Muscle layer of colon (tissue), 2 donors: ENCODE measurements at regions not wholly inside any gene's neighbourhood (a gene's known extent, or its start where the extent isn't known, plus 50 kb on each side); places are given as distances from the start of the nearest gene placed in this dataset.
"Not testable (repeated sequence)": the region's sequence is repeated elsewhere in the genome, so short reads cannot be mapped to it uniquely, and the experiment has no call there.

ENCODE experiments used
- H3K27ac ChIP-seq: one replicate; pipeline ENCODE4 v1.7.0; 2013; ENCODE audit warnings: low read depth, mild to moderate bottlenecking, low read length, moderate library complexity
- H3K27me3 ChIP-seq, 2 donors: one replicate each; pipeline ENCODE4 v1.7.0; 2013; ENCODE audit warnings: low read length in 2 of 2, mild to moderate bottlenecking in 2 of 2; ENCODE audit not compliant: insufficient read depth in 2 of 2, control insufficient read depth in 1 of 2
- H3K36me3 ChIP-seq: one replicate; pipeline ENCODE4 v1.7.0; 2013; ENCODE audit warnings: mild to moderate bottlenecking, low read length; ENCODE audit not compliant: insufficient read depth
- H3K4me1 ChIP-seq: one replicate; pipeline ENCODE4 v1.7.0; 2013; ENCODE audit warnings: mild to moderate bottlenecking, low read length; ENCODE audit not compliant: insufficient read depth
- H3K4me3 ChIP-seq, 2 donors: one replicate each; pipeline ENCODE4 v1.7.0; 2013; ENCODE audit warnings: low read length in 2 of 2, low read depth in 1 of 2, mild to moderate bottlenecking in 1 of 2, moderate library complexity in 1 of 2
- H3K9ac ChIP-seq: one replicate; pipeline ENCODE4 v1.7.0; 2013; ENCODE audit warnings: low read length
- H3K9me3 ChIP-seq: one replicate; pipeline ENCODE4 v1.7.0; 2013; ENCODE audit warnings: mild to moderate bottlenecking, low read length
- donor health status: abdominal sarcoma.
- donor health status: Adenocarcinoma of cecum.

- Histone ChIP-seq H3K9me3 (no peaks in the 10 kb centered on the region), H3K36me3 (no peaks in the 10 kb centered on the region), H3K9ac (no peak overlapping the region), H3K27ac (no peak overlapping the region), H3K4me1 (no peaks in the 10 kb centered on the region), H3K4me3 (no peak overlapping the region), H3K27me3 (no peaks in the 10 kb centered on the region)
Observed at GRCh38 chr12:84480803-84481202, 431.8 kb downstream of the SLC6A15 start.

DNA sequence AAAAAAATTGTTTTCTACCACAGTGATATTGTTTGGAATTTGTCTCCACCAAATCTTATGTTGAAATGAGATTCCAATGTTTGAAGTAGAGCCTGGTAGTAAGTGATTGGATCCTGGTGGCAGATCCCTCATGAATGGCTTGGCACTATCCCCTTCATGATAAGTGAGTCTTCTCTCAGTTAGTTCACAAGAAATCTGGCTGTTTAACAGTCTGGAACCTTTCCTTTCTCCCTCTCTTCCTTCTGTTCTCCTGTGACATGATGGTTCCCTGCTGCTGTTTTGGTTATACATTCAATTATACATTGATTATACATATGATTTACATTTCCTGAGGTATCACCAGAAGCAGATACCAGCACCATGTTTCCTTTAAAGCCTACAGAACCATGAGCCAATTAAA lies 442.2 kb downstream of the SLC6A15 start:
- Histone ChIP-seq H3K36me3 (no peaks in the 10 kb centered on the region), H3K27me3 (no peaks in the 10 kb centered on the region), H3K9me3 (no peaks in the 10 kb centered on the region), H3K9ac (no peak overlapping the region), H3K4me3 (no peak overlapping the region), H3K27ac (no peak overlapping the region), H3K4me1 (no peaks in the 10 kb centered on the region)

DNA sequence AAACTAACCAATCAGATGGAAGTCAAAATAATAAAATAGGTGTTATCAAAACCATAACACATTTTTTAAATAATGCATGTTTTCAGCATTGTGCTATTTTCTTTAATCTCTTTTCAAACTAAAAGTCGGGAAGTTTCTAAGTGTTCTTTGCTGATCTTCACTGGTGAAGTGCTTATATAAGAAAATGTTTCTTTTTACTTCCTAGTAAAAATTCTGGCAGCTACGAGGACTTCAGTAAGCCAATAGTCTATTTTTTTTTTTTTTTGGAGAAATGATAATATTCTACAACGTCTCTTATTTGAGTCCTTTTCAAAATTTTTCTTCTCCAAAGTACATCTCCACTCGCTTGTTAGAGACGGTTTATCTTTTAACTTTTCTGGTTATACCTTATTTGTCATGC lies 448.0 kb downstream of the SLC6A15 start:
- no peak overlapping the region for H3K9ac ChIP-seq
- no peak overlapping the region for H3K4me3 ChIP-seq
- H3K36me3 ChIP-seq = no peaks in the 10 kb centered on the region
- peaks cover 7% of the 10 kb centered on the region for H3K4me1 ChIP-seq
- H3K27me3 ChIP-seq = no peaks in the 10 kb centered on the region
- no peaks in the 10 kb centered on the region for H3K9me3 ChIP-seq
- H3K27ac ChIP-seq = no peak overlapping the region

GRCh38 chr12:84463741-84464495 lies 448.7 kb downstream of the SLC6A15 start:
- H3K4me1 ChIP-seq = peaks cover 7% of the 10 kb centered on the region
- H3K4me3 ChIP-seq = no peak overlapping the region
- no peaks in the 10 kb centered on the region for H3K9me3 ChIP-seq
- H3K9ac ChIP-seq = no peak overlapping the region
- H3K36me3 ChIP-seq = no peaks in the 10 kb centered on the region
- H3K27ac ChIP-seq = no peak overlapping the region
- H3K27me3 ChIP-seq = no peaks in the 10 kb centered on the region

- Histone ChIP-seq H3K36me3 (no peaks in the 10 kb centered on the region), H3K9ac (no peak overlapping the region), H3K4me1 (no peaks in the 10 kb centered on the region), H3K4me3 (no peak overlapping the region), H3K27me3 (no peaks in the 10 kb centered on the region), H3K27ac (no peak overlapping the region), H3K9me3 (no peaks in the 10 kb centered on the region)
Observed at GRCh38 chr12:84455598-84455997, 457.0 kb downstream of the SLC6A15 start.

DNA sequence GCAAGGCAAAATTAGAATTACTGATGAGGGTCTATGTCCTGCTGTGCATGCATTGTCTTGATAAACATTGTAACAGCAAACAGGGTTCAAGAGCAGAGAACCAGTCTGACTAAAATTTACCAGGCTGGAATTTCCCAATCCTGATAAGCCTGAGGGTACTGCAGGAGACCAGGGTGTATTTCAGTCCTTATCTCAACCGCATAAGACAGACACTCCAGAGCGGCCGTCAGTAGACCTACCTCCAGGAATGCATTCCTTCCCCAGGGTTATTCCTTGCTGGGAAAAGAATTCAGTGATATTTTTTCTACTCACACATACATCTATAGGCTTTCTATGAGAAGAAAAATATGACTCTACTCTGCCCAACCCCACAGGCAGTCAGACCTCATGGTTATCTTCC lies 466.1 kb downstream of the SLC6A15 start:
- not testable (repeated sequence) for H3K9ac ChIP-seq, H3K27me3 ChIP-seq, H3K36me3 ChIP-seq, H3K4me1 ChIP-seq, H3K27ac ChIP-seq, H3K4me3 ChIP-seq, H3K9me3 ChIP-seq

DNA sequence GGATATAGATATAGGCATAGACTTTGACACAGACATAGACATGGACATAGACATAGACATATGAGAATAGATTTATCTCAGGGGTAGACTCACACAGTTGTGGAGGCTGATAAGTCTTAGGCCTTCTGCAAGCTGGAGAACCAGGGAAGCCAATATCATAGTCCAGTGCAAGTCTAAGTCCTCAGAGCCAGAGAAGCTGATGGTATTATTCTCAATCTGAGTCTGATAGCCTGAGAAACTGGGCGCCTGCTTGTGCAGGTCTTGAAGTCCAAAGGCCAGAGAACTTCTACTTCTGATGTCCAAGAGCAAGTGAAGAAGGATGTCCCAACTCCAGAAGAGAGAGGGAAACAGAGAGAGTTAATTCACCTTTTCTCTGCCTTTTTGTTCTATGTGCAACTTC lies 476.5 kb downstream of the SLC6A15 start:
- H3K4me3 ChIP-seq = no peak overlapping the region
- H3K9ac ChIP-seq = no peak overlapping the region
- H3K36me3 ChIP-seq = no peaks in the 10 kb centered on the region
- no peaks in the 10 kb centered on the region for H3K4me1 ChIP-seq
- no peak overlapping the region for H3K27ac ChIP-seq
- H3K9me3 ChIP-seq = no peaks in the 10 kb centered on the region
- H3K27me3 ChIP-seq = no peaks in the 10 kb centered on the region

- H3K36me3 ChIP-seq = no peaks in the 10 kb centered on the region
- H3K4me1 ChIP-seq = no peaks in the 10 kb centered on the region
- no peaks in the 10 kb centered on the region for H3K27me3 ChIP-seq
- no peak overlapping the region for H3K9ac ChIP-seq
- no peak overlapping the region for H3K27ac ChIP-seq
- no peak overlapping the region for H3K4me3 ChIP-seq
- H3K9me3 ChIP-seq = no peaks in the 10 kb centered on the region
Observed at GRCh38 chr12:84435682-84436081, 476.9 kb downstream of the SLC6A15 start.

- no peaks in the 10 kb centered on the region for H3K36me3 ChIP-seq
- no peaks in the 10 kb centered on the region for H3K4me1 ChIP-seq
- H3K4me3 ChIP-seq = no peak overlapping the region
- no peak overlapping the region for H3K9ac ChIP-seq
- H3K27me3 ChIP-seq = no peaks in the 10 kb centered on the region
- no peaks in the 10 kb centered on the region for H3K9me3 ChIP-seq
- no peak overlapping the region for H3K27ac ChIP-seq
Observed at GRCh38 chr12:84422340-84422739, 490.3 kb downstream of the SLC6A15 start.

DNA sequence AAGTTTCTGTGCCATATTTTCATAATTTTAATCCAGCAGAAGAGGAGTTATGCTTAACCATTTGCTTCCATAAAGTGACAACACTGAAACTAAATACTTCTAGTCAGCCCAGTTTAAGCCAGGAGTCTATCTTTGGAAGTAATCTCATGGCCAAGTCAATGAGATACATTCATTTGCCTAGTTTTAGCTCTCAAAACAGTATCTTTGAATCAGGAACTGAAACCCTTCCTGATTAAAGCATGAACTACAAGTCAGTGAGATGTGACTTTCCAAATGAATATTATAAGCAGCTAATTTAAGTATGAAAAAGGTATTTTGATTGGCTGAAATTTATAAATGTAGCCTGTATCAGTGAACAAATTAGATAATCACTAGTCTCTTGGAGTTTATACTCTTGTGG lies 491.5 kb downstream of the SLC6A15 start:
- H3K36me3 ChIP-seq = no peaks in the 10 kb centered on the region
- no peak overlapping the region for H3K27ac ChIP-seq
- no peak overlapping the region for H3K4me3 ChIP-seq
- H3K4me1 ChIP-seq = no peaks in the 10 kb centered on the region
- no peaks in the 10 kb centered on the region for H3K9me3 ChIP-seq
- H3K9ac ChIP-seq = no peak overlapping the region
- H3K27me3 ChIP-seq = no peaks in the 10 kb centered on the region

GRCh38 chr12:84416626-84417025 lies 496.0 kb downstream of the SLC6A15 start:
- Histone ChIP-seq H3K4me1 (no peaks in the 10 kb centered on the region), H3K4me3 (no peak overlapping the region), H3K27ac (no peak overlapping the region), H3K9ac (no peak overlapping the region), H3K27me3 (no peaks in the 10 kb centered on the region), H3K36me3 (no peaks in the 10 kb centered on the region), H3K9me3 (no peaks in the 10 kb centered on the region)

DNA sequence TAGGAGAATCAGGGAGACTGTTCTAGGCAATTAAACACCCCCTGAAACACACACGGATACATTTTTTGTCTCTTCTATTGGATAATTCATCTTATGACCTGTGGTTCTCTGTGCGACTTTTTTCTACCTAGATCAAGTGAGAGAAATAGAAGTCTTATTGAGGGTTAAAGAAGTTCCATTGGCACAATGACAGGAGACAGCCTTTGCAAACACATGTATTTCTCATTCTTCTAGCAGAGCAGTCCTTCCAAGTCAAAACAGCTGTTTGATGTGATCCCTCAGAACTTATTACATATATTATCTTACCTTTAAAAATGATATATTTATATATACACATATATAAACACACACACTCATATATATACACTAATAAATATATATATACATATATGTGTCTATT lies 496.7 kb downstream of the SLC6A15 start:
- no peaks in the 10 kb centered on the region for H3K9me3 ChIP-seq
- H3K9ac ChIP-seq = no peak overlapping the region
- no peak overlapping the region for H3K27ac ChIP-seq
- no peaks in the 10 kb centered on the region for H3K4me1 ChIP-seq
- no peaks in the 10 kb centered on the region for H3K27me3 ChIP-seq
- no peak overlapping the region for H3K4me3 ChIP-seq
- H3K36me3 ChIP-seq = no peaks in the 10 kb centered on the region
